ENCODE measurements at regions not wholly inside any gene's neighbourhood (a gene's known extent, or its start where the extent isn't known, plus 50 kb on each side); places are given as distances from the start of the nearest gene placed in this dataset.

DNA sequence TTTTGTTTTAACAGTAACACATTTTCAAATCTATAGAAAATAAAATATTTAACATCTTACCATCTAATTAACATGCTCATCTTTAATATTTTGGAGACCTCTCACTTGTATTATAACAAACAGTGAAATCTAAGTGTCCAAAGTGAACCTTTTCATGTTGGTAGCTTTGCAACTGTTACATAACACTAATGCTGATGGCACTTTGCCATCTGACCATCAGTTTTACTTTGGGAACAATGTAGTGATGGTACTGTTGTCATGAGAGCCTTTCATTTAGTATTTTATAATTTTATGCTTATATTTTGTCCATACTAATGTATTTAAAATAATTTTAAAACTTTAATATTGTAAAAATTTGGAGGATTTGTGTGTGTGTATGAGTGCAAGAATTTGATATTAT is 1017.0 kb upstream of the KCND2 start:
- TF ChIP-seq HNF4G (IDR thresholded peaks at IDR 0.05) (no peak), FOXA2 (IDR thresholded peaks at IDR 0.05) (no peak), EGR1 (IDR thresholded peaks at IDR 0.05; ENCODE audit: low read depth in 2 of 2) (no peak), SP1 (IDR thresholded peaks at IDR 0.05) (no peak), TAF1 (conservative IDR thresholded peaks at IDR 0.05) (no peak), HNF4A (conservative IDR thresholded peaks at IDR 0.05) (no peak), JUND (IDR thresholded peaks at IDR 0.05) (no peak), GABPA (IDR thresholded peaks at IDR 0.05 in 1 of 2, conservative IDR thresholded peaks at IDR 0.05 in 1 of 2) (no peak), RAD21 (IDR thresholded peaks at IDR 0.05) (no peak), YY1 (IDR thresholded peaks at IDR 0.05) (no peak)
- TF ChIP-seq, protein P1, sequence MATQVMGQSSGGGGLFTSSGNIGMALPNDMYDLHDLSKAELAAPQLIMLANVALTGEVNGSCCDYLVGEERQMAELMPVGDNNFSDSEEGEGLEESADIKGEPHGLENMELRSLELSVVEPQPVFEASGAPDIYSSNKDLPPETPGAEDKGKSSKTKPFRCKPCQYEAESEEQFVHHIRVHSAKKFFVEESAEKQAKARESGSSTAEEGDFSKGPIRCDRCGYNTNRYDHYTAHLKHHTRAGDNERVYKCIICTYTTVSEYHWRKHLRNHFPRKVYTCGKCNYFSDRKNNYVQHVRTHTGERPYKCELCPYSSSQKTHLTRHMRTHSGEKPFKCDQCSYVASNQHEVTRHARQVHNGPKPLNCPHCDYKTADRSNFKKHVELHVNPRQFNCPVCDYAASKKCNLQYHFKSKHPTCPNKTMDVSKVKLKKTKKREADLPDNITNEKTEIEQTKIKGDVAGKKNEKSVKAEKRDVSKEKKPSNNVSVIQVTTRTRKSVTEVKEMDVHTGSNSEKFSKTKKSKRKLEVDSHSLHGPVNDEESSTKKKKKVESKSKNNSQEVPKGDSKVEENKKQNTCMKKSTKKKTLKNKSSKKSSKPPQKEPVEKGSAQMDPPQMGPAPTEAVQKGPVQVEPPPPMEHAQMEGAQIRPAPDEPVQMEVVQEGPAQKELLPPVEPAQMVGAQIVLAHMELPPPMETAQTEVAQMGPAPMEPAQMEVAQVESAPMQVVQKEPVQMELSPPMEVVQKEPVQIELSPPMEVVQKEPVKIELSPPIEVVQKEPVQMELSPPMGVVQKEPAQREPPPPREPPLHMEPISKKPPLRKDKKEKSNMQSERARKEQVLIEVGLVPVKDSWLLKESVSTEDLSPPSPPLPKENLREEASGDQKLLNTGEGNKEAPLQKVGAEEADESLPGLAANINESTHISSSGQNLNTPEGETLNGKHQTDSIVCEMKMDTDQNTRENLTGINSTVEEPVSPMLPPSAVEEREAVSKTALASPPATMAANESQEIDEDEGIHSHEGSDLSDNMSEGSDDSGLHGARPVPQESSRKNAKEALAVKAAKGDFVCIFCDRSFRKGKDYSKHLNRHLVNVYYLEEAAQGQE (IDR thresholded peaks at IDR 0.05), result no peak
- TF ChIP-seq, protein P2, sequence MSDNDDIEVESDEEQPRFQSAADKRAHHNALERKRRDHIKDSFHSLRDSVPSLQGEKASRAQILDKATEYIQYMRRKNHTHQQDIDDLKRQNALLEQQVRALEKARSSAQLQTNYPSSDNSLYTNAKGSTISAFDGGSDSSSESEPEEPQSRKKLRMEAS (IDR thresholded peaks at IDR 0.05), result no peak
- TF ChIP-seq, protein P3, sequence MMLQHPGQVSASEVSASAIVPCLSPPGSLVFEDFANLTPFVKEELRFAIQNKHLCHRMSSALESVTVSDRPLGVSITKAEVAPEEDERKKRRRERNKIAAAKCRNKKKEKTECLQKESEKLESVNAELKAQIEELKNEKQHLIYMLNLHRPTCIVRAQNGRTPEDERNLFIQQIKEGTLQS (IDR thresholded peaks at IDR 0.05), result no peak
- TF ChIP-seq, protein P4, sequence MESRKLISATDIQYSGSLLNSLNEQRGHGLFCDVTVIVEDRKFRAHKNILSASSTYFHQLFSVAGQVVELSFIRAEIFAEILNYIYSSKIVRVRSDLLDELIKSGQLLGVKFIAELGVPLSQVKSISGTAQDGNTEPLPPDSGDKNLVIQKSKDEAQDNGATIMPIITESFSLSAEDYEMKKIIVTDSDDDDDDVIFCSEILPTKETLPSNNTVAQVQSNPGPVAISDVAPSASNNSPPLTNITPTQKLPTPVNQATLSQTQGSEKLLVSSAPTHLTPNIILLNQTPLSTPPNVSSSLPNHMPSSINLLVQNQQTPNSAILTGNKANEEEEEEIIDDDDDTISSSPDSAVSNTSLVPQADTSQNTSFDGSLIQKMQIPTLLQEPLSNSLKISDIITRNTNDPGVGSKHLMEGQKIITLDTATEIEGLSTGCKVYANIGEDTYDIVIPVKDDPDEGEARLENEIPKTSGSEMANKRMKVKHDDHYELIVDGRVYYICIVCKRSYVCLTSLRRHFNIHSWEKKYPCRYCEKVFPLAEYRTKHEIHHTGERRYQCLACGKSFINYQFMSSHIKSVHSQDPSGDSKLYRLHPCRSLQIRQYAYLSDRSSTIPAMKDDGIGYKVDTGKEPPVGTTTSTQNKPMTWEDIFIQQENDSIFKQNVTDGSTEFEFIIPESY (IDR thresholded peaks at IDR 0.05), result no peak
- Histone ChIP-seq H3K9ac (ENCODE audit: low read depth in 1 of 2, low read length in 2 of 2) (no peak overlapping the region), H3K27ac (ENCODE audit: low read depth in 1 of 2, low read length in 2 of 2) (no peak overlapping the region), H3K4me3 (ENCODE audit: low read depth in 1 of 3, low read length in 3 of 3) (no peak overlapping the region), H3K4me1 (ENCODE audit: control insufficient read depth in 4 of 4, insufficient read depth in 4 of 4, low read length in 3 of 4) (no peaks in the 10 kb centered on the region), H3K36me3 (ENCODE audit: control insufficient read depth in 4 of 4, insufficient read depth in 3 of 4, low read depth in 1 of 4, low read length in 3 of 4) (no peaks in the 10 kb centered on the region), H3K27me3 (ENCODE audit: control insufficient read depth in 4 of 4, insufficient read depth in 4 of 4, low read length in 3 of 4) (no peaks in the 10 kb centered on the region), H3K9me3 (ENCODE audit: control insufficient read depth in 4 of 4, low read length in 3 of 4) (no peaks in the 10 kb centered on the region)
- no peak for DNase-seq (ENCODE audit: low spot score)

DNA sequence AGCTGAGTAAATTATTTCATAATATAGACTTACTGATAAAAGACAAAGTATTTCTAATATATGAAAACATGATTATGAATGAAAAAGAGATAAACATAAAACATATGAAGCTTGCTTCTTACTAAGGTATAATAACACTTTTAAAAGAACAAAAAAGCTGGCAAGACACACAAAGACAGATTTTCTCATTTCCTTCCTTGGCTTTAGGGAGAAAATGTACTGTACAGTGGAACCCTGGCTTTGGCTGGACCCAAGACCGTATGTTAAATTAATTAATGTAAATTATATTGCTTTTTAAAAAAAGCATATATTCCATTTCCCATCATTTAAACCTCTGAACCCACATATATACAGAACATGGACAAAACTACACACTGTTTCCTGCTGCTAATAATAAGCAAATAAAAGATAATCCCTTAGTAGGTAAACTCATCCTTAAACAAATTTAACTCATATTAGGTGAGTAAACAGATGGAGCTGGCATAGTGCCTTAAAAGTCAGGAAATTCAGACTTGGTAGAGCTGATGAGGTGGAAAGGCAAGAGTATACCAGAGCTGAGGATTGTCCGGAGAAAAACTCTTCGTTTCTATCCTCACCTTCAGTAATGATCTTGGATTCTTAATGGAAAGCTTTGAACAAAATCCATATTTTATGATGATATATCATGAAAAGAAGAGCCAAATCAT is 1016.4 kb upstream of the KCND2 start:
- WGBS, result 89% methylated on average over 3 of the region's 3 CpGs
- no peak overlapping the region for H3K9ac ChIP-seq (ENCODE audit: low read depth in 1 of 2, low read length in 2 of 2)

More for the DNA sequence above, 1016.4 kb upstream of the KCND2 start:
- H3K9me3 ChIP-seq (ENCODE audit: control insufficient read depth in 4 of 4, low read length in 3 of 4), result no peaks in the 10 kb centered on the region
- no peak overlapping the region for H3K27ac ChIP-seq (ENCODE audit: low read depth in 1 of 2, low read length in 2 of 2)
- H3K27me3 ChIP-seq (ENCODE audit: control insufficient read depth in 4 of 4, insufficient read depth in 4 of 4, low read length in 3 of 4), result no peaks in the 10 kb centered on the region
- no peak for DNase-seq (ENCODE audit: low spot score)
- H3K4me1 ChIP-seq (ENCODE audit: control insufficient read depth in 4 of 4, insufficient read depth in 4 of 4, low read length in 3 of 4), result no peaks in the 10 kb centered on the region
- no peaks in the 10 kb centered on the region for H3K36me3 ChIP-seq (ENCODE audit: control insufficient read depth in 4 of 4, insufficient read depth in 3 of 4, low read depth in 1 of 4, low read length in 3 of 4)
- H3K4me3 ChIP-seq (ENCODE audit: low read depth in 1 of 3, low read length in 3 of 3), result no peak overlapping the region
- TF ChIP-seq GABPA (IDR thresholded peaks at IDR 0.05 in 1 of 2, conservative IDR thresholded peaks at IDR 0.05 in 1 of 2), result no peak

All from liver (tissue), 7 donors.